ENCODE measurements at regions not wholly inside any gene's neighbourhood (a gene's known extent, or its start where the extent isn't known, plus 50 kb on each side); places are given as distances from the start of the nearest gene placed in this dataset.
A peak's percentile ranks its signal among the peaks of the same experiment; 100 is the strongest.

DNA sequence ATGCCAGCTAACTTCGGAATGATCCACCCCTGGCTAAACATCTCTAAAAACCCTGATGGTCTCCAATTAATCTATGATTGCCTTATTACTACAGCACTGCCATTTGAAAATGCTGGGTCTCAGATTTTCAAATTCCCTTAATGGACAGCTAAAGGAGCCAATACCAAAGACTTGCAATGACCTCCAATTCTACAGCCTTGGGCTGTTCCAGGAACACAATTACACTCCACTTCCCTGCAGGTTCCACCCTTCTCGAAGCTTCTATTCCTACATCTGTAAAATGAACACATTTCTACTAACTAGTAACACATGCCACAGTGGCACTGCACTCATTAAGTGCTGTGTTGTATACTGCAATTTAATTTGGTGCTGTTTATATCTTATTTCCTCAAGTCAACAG lies 85.7 kb upstream of the AK4 start:
- H3K79me2 ChIP-seq (ENCODE audit: control insufficient read depth, insufficient read depth, low read length): no peaks in the 10 kb centered on the region
- H4K20me1 ChIP-seq (ENCODE audit: control insufficient read depth, insufficient read depth): no peaks in the 10 kb centered on the region
- no TSS peak for BruUV-seq (replicated peaks)
- peak; percentile 13 for FAIRE-seq
- intact Hi-C loops (cut with micrococcal nuclease; ENCODE audit: unreplicated experiment) (no loop called here), in situ Hi-C loops (cut with MboI) (loop anchor here (25.0 kb wide), 1 partner anchor 150 kb away; no protein-coding TSS in a partner anchor)
- no peaks in the 10 kb centered on the region for H3K4me1 ChIP-seq (ENCODE audit: control insufficient read depth, insufficient read depth, low read length)
- no peaks in the 10 kb centered on the region for H3K9me3 ChIP-seq (replicated peaks; ENCODE audit: control insufficient read depth, insufficient read depth, low read length)
- H3K4me2 ChIP-seq (ENCODE audit: control insufficient read depth, insufficient read depth): no peak overlapping the region
- ChIA-PET CTCF (interaction anchor here (0.6 to 5.9 kb wide), 13 partner anchors 8 to 629 kb away, joined by 3 to 63 read pairs (median 4); no protein-coding TSS in a partner anchor), POLR2A (no interaction called here), SMC1A (ENCODE audit: uncharacterized antibody, unreplicated experiment) (interaction anchor here (0.6 to 3.4 kb wide), 9 partner anchors 8 to 1181 kb away, joined by 3 to 16 read pairs (median 3); no protein-coding TSS in a partner anchor), RAD21 (ENCODE audit: unreplicated experiment) (interaction anchor here (0.5 to 2.0 kb wide), 5 partner anchors 13 to 1193 kb away, joined by 3 to 6 read pairs (median 4); no protein-coding TSS in a partner anchor)
- H3K4me3 ChIP-seq: no peak overlapping the region
- WGBS (ENCODE audit: insufficient coverage, insufficient replicate concordance, low lambda C conversion rate, missing lambda C conversion rate): 78% methylated on average over 2 of the region's 2 CpGs
- H3K9ac ChIP-seq (ENCODE audit: control insufficient read depth, insufficient read depth, low read length): no peak overlapping the region
- H3K27me3 ChIP-seq (replicated peaks in 1 of 2; ENCODE audit: control insufficient read depth in 2 of 2, insufficient read depth in 2 of 2, low read length in 1 of 2): peaks cover 3 to 4% of the 10 kb centered on the region in 2 experiments; a peak in 3 of 4 replicates
- no peak for DNase-seq (ENCODE audit: low read depth, low spot score)
- no peak for ATAC-seq
- no peaks in the 10 kb centered on the region for H3K36me3 ChIP-seq (ENCODE audit: control insufficient read depth in 2 of 2, insufficient read depth in 2 of 2, low read length in 1 of 2)
- H3K27ac ChIP-seq (ENCODE audit: control insufficient read depth, insufficient read depth): no peak overlapping the region
- TF ChIP-seq CHD1 (IDR thresholded peaks at IDR 0.05; ENCODE audit: low read depth, low read length): no peak
- TF ChIP-seq TCF7 (IDR thresholded peaks at IDR 0.05; ENCODE audit: borderline replicate concordance): no peak
- TF ChIP-seq YBX1 (IDR thresholded peaks at IDR 0.05): no peak
- TF ChIP-seq PAX8 (IDR thresholded peaks at IDR 0.05): no peak
- TF ChIP-seq, protein P1, sequence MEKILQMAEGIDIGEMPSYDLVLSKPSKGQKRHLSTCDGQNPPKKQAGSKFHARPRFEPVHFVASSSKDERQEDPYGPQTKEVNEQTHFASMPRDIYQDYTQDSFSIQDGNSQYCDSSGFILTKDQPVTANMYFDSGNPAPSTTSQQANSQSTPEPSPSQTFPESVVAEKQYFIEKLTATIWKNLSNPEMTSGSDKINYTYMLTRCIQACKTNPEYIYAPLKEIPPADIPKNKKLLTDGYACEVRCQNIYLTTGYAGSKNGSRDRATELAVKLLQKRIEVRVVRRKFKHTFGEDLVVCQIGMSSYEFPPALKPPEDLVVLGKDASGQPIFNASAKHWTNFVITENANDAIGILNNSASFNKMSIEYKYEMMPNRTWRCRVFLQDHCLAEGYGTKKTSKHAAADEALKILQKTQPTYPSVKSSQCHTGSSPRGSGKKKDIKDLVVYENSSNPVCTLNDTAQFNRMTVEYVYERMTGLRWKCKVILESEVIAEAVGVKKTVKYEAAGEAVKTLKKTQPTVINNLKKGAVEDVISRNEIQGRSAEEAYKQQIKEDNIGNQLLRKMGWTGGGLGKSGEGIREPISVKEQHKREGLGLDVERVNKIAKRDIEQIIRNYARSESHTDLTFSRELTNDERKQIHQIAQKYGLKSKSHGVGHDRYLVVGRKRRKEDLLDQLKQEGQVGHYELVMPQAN (conservative IDR thresholded peaks at IDR 0.05): no peak
- TF ChIP-seq RBBP5 (conservative IDR thresholded peaks at IDR 0.05): no peak
- TF ChIP-seq TCF12 (IDR thresholded peaks at IDR 0.05; ENCODE audit: low read depth, low read length): no peak
- no peak for TF ChIP-seq PML (IDR thresholded peaks at IDR 0.05; ENCODE audit: low read length)
- no peak for TF ChIP-seq POLR2A (IDR thresholded peaks at IDR 0.05; ENCODE audit: low read depth, low read length)
- TF ChIP-seq, protein P2, sequence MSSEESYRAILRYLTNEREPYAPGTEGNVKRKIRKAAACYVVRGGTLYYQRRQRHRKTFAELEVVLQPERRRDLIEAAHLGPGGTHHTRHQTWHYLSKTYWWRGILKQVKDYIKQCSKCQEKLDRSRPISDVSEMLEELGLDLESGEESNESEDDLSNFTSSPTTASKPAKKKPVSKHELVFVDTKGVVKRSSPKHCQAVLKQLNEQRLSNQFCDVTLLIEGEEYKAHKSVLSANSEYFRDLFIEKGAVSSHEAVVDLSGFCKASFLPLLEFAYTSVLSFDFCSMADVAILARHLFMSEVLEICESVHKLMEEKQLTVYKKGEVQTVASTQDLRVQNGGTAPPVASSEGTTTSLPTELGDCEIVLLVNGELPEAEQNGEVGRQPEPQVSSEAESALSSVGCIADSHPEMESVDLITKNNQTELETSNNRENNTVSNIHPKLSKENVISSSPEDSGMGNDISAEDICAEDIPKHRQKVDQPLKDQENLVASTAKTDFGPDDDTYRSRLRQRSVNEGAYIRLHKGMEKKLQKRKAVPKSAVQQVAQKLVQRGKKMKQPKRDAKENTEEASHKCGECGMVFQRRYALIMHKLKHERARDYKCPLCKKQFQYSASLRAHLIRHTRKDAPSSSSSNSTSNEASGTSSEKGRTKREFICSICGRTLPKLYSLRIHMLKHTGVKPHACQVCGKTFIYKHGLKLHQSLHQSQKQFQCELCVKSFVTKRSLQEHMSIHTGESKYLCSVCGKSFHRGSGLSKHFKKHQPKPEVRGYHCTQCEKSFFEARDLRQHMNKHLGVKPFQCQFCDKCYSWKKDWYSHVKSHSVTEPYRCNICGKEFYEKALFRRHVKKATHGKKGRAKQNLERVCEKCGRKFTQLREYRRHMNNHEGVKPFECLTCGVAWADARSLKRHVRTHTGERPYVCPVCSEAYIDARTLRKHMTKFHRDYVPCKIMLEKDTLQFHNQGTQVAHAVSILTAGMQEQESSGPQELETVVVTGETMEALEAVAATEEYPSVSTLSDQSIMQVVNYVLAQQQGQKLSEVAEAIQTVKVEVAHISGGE (CRISPR knock-in tag; IDR thresholded peaks at IDR 0.05): no peak
- TF ChIP-seq ZNF207 (IDR thresholded peaks at IDR 0.05; ENCODE audit: borderline replicate concordance): no peak
- TF ChIP-seq, protein P3, sequence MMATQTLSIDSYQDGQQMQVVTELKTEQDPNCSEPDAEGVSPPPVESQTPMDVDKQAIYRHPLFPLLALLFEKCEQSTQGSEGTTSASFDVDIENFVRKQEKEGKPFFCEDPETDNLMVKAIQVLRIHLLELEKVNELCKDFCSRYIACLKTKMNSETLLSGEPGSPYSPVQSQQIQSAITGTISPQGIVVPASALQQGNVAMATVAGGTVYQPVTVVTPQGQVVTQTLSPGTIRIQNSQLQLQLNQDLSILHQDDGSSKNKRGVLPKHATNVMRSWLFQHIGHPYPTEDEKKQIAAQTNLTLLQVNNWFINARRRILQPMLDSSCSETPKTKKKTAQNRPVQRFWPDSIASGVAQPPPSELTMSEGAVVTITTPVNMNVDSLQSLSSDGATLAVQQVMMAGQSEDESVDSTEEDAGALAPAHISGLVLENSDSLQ (IDR thresholded peaks at IDR 0.05): no peak
- no peak for TF ChIP-seq SREBF1 (IDR thresholded peaks at IDR 0.05; ENCODE audit: low read length)
- TF ChIP-seq TCF3 (IDR thresholded peaks at IDR 0.05; ENCODE audit: borderline replicate concordance, insufficient read depth, low read depth, low read length): no peak
- no peak for TF ChIP-seq ATF7 (IDR thresholded peaks at IDR 0.05; ENCODE audit: low read depth)
- TF ChIP-seq NR2F1 (conservative IDR thresholded peaks at IDR 0.05): no peak
- TF ChIP-seq, protein P4, sequence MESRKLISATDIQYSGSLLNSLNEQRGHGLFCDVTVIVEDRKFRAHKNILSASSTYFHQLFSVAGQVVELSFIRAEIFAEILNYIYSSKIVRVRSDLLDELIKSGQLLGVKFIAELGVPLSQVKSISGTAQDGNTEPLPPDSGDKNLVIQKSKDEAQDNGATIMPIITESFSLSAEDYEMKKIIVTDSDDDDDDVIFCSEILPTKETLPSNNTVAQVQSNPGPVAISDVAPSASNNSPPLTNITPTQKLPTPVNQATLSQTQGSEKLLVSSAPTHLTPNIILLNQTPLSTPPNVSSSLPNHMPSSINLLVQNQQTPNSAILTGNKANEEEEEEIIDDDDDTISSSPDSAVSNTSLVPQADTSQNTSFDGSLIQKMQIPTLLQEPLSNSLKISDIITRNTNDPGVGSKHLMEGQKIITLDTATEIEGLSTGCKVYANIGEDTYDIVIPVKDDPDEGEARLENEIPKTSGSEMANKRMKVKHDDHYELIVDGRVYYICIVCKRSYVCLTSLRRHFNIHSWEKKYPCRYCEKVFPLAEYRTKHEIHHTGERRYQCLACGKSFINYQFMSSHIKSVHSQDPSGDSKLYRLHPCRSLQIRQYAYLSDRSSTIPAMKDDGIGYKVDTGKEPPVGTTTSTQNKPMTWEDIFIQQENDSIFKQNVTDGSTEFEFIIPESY (IDR thresholded peaks at IDR 0.05): no peak
- no peak for TF ChIP-seq TAF1 (IDR thresholded peaks at IDR 0.05; ENCODE audit: borderline replicate concordance, low read depth, low read length)
- TF ChIP-seq NFYB (IDR thresholded peaks at IDR 0.05; ENCODE audit: insufficient read depth, low read depth, low read length): no peak
- no peak for TF ChIP-seq ZNF274 (IDR thresholded peaks at IDR 0.05; ENCODE audit: insufficient read depth, insufficient read length)
- H2AFZ ChIP-seq (ENCODE audit: control insufficient read depth, low read depth, low read length): no peak overlapping the region
